ENCODE measurements at regions not wholly inside any gene's neighbourhood (a gene's known extent, or its start where the extent isn't known, plus 50 kb on each side); places are given as distances from the start of the nearest gene placed in this dataset.
A peak's percentile ranks its signal among the peaks of the same experiment; 100 is the strongest.

GRCh38 chr19:28012361-28012760, 1200.6 kb downstream of the UQCRFS1 start (continued):
- TF ChIP-seq BRCA1 (IDR thresholded peaks at IDR 0.05; ENCODE audit: low read depth, low read length) = no peak
- peak; percentile 71 for TF ChIP-seq RAD21 (IDR thresholded peaks at IDR 0.05; ENCODE audit: insufficient read depth, low read depth, low read length)
- TF ChIP-seq ZNF217 (IDR thresholded peaks at IDR 0.05) = no peak
- TF ChIP-seq JUND (IDR thresholded peaks at IDR 0.05; ENCODE audit: low read depth, low read length) = no peak
- TF ChIP-seq USF1 (IDR thresholded peaks at IDR 0.05; ENCODE audit: borderline replicate concordance, extremely low read length, insufficient read depth, low read depth, low read length) = no peak

- ChIA-PET CTCF (interaction anchor here (1.7 to 4.0 kb wide), 5 partner anchors 18 to 205 kb away, joined by 8 to 28 read pairs (median 15); no protein-coding TSS in a partner anchor), POLR2A (no interaction called here), SMC1A (ENCODE audit: uncharacterized antibody, unreplicated experiment) (interaction anchor here (1.2 to 7.2 kb wide), 5 partner anchors 29 to 210 kb away, joined by 3 to 65 read pairs (median 32); no protein-coding TSS in a partner anchor), RAD21 (ENCODE audit: unreplicated experiment) (interaction anchor here (1.5 to 4.5 kb wide), 5 partner anchors 15 to 205 kb away, joined by 4 to 29 read pairs (median 6); no protein-coding TSS in a partner anchor)
- no peaks in the 10 kb centered on the region for H3K36me3 ChIP-seq (ENCODE audit: control insufficient read depth in 2 of 2, insufficient read depth in 2 of 2, low read length in 1 of 2)
- 72% methylated on average over 6 of the region's 6 CpGs for WGBS (ENCODE audit: insufficient coverage, insufficient replicate concordance, low lambda C conversion rate, missing lambda C conversion rate)
- no peaks in the 10 kb centered on the region for H3K79me2 ChIP-seq (ENCODE audit: control insufficient read depth, insufficient read depth, low read length)
- no peaks in the 10 kb centered on the region; the same call in 2 of the 3 replicates for H3K9me3 ChIP-seq (replicated peaks; ENCODE audit: control insufficient read depth, insufficient read depth, low read length)
- H3K4me3 ChIP-seq = no peak overlapping the region
- TF ChIP-seq RB1 (IDR thresholded peaks at IDR 0.05; ENCODE audit: borderline replicate concordance) = no peak
- no peak overlapping the region for H3K4me2 ChIP-seq (ENCODE audit: control insufficient read depth, insufficient read depth)
- no peak overlapping the region for H3K9ac ChIP-seq (ENCODE audit: control insufficient read depth, insufficient read depth, low read length)
- ATAC-seq (no peak), DNase-seq (ENCODE audit: low read depth, low spot score) (no peak), FAIRE-seq (no peak)
- BruUV-seq (replicated peaks) = no TSS peak
- H2AFZ ChIP-seq (ENCODE audit: control insufficient read depth, low read depth, low read length) = no peak overlapping the region
- intact Hi-C loops (cut with micrococcal nuclease; ENCODE audit: unreplicated experiment) (loop anchor here (10.0 kb wide), 1 partner anchor 64 kb away; no protein-coding TSS in a partner anchor), in situ Hi-C loops (cut with MboI) (no loop called here)
- no peaks in the 10 kb centered on the region for H4K20me1 ChIP-seq (ENCODE audit: control insufficient read depth, insufficient read depth)
- no peaks in the 10 kb centered on the region for H3K27me3 ChIP-seq (replicated peaks in 1 of 2; ENCODE audit: control insufficient read depth in 2 of 2, insufficient read depth in 2 of 2, low read length in 1 of 2)
- H3K27ac ChIP-seq (ENCODE audit: control insufficient read depth, insufficient read depth) = no peak overlapping the region
- no peaks in the 10 kb centered on the region; the same call in 1 of the 2 replicates for H3K4me1 ChIP-seq (ENCODE audit: control insufficient read depth, insufficient read depth, low read length)
Observed at GRCh38 chr19:28010656-28011055, 1202.3 kb downstream of the UQCRFS1 start.
